H9 (cell line): ENCODE measurements at regions not wholly inside any gene's neighbourhood (a gene's known extent, or its start where the extent isn't known, plus 50 kb on each side); places are given as distances from the start of the nearest gene placed in this dataset.
A peak's percentile ranks its signal among the peaks of the same experiment; 100 is the strongest.
"Not testable (repeated sequence)": the region's sequence is repeated elsewhere in the genome, so short reads cannot be mapped to it uniquely, and the experiment has no call there.

Experiments
- DNase-seq: peaks from one replicate; pipeline ENCODE4 v3.0.0-alpha.2; 2017
- H2AFZ ChIP-seq: one replicate; pipeline ENCODE4 v1.6.1; 2013; ENCODE audit warnings: mild to moderate bottlenecking, low read length, control low read depth, moderate library complexity
- H2AK5ac ChIP-seq: 2 replicates; pipeline ENCODE4 v1.6.1; 2013; ENCODE audit warnings: low read length, control low read depth, mixed read lengths; ENCODE audit not compliant: insufficient read length
- H2BK120ac ChIP-seq: one replicate; pipeline ENCODE4 v1.6.1; 2013; ENCODE audit warnings: low read depth, mild to moderate bottlenecking, low read length, control low read depth, inconsistent platforms; ENCODE audit not compliant: poor library complexity, severe bottlenecking
- H2BK12ac ChIP-seq: 2 replicates; pipeline ENCODE4 v1.6.1; 2013; ENCODE audit warnings: low read length, control low read depth, mixed read lengths, low read depth; ENCODE audit not compliant: insufficient read length
- H2BK15ac ChIP-seq: 2 replicates; pipeline ENCODE4 v1.6.1; 2013; ENCODE audit warnings: low read depth, low read length, control low read depth
- H2BK20ac ChIP-seq: one replicate; pipeline ENCODE4 v1.6.1; 2013; ENCODE audit warnings: low read depth, mild to moderate bottlenecking, low read length, control low read depth, inconsistent platforms; ENCODE audit not compliant: poor library complexity, severe bottlenecking
- H2BK5ac ChIP-seq: 2 replicates; pipeline ENCODE4 v1.6.1; 2013; ENCODE audit warnings: low read length, control low read depth, mixed read lengths; ENCODE audit not compliant: insufficient read length
- H3K14ac ChIP-seq: 2 replicates; pipeline ENCODE4 v1.6.1; 2013; ENCODE audit warnings: low read length, control low read depth; ENCODE audit not compliant: insufficient read depth
- H3K18ac ChIP-seq: 2 replicates; pipeline ENCODE4 v1.6.1; 2013; ENCODE audit warnings: low read depth, mild to moderate bottlenecking, mixed read lengths, low read length, control low read depth; ENCODE audit not compliant: insufficient read length
- H3K23ac ChIP-seq: 2 replicates; pipeline ENCODE4 v1.6.1; 2013; ENCODE audit warnings: low read length, control low read depth, mixed read lengths, low read depth; ENCODE audit not compliant: insufficient read length
- H3K23me2 ChIP-seq: 2 replicates; pipeline ENCODE4 v1.6.1; 2013; ENCODE audit warnings: low read depth, mild to moderate bottlenecking, mixed read lengths, low read length, control low read depth; ENCODE audit not compliant: insufficient read length, poor library complexity, severe bottlenecking
- H3K27ac ChIP-seq: 2 replicates; pipeline ENCODE4 v1.5.1; 2013; ENCODE audit warnings: low read length, control low read depth, mixed read lengths, low read depth; ENCODE audit not compliant: insufficient read length
- H3K27me3 ChIP-seq: 2 replicates; pipeline ENCODE4 v1.6.1; 2013; ENCODE audit warnings: low read length, control low read depth, inconsistent platforms; ENCODE audit not compliant: insufficient read depth
- H3K4ac ChIP-seq: 2 replicates; pipeline ENCODE4 v1.6.1; 2013; ENCODE audit warnings: low read depth, mild to moderate bottlenecking, control low read depth, inconsistent platforms, low read length, moderate library complexity
- H3K4me1 ChIP-seq: 2 replicates; pipeline ENCODE4 v1.6.1; 2013; ENCODE audit warnings: low read length, control low read depth, inconsistent platforms; ENCODE audit not compliant: insufficient read depth
- H3K4me2 ChIP-seq: 2 replicates; pipeline ENCODE4 v1.6.1; 2013; ENCODE audit warnings: low read length, control low read depth, mixed read lengths; ENCODE audit not compliant: insufficient read length, insufficient read depth
- H3K56ac ChIP-seq: 2 replicates; pipeline ENCODE4 v1.6.1; 2013; ENCODE audit warnings: low read depth, mild to moderate bottlenecking, mixed read lengths, low read length, control low read depth; ENCODE audit not compliant: insufficient read length
- H3K79me1 ChIP-seq: 2 replicates; pipeline ENCODE4 v1.6.1; 2013; ENCODE audit warnings: low read depth, mild to moderate bottlenecking, moderate library complexity, low read length, control low read depth, inconsistent platforms; ENCODE audit not compliant: insufficient read depth, poor library complexity, severe bottlenecking
- H3K79me2 ChIP-seq: 2 replicates; pipeline ENCODE4 v1.6.1; 2013; ENCODE audit warnings: low read length, control low read depth, inconsistent platforms; ENCODE audit not compliant: insufficient read depth
- H3K9ac ChIP-seq: 2 replicates; pipeline ENCODE4 v1.6.1; 2013; ENCODE audit warnings: low read length, control low read depth, mixed read lengths; ENCODE audit not compliant: insufficient read length; ENCODE audit errors: extremely low read depth
- H3K9me3 ChIP-seq: one replicate; pipeline ENCODE4 v1.6.1; 2013; ENCODE audit warnings: low read depth, low read length, inconsistent platforms; ENCODE audit not compliant: control insufficient read depth
- H3T11ph ChIP-seq: one replicate; pipeline ENCODE4 v1.6.1; 2013; ENCODE audit warnings: mild to moderate bottlenecking, low read length, control low read depth, inconsistent platforms
- H4K20me1 ChIP-seq: one replicate; pipeline ENCODE4 v1.6.1; 2013; ENCODE audit not compliant: control insufficient read depth, insufficient read length, insufficient read depth
- H4K5ac ChIP-seq: 2 replicates; pipeline ENCODE4 v1.6.1; 2013; ENCODE audit warnings: low read depth, mild to moderate bottlenecking, mixed read lengths, low read length, control low read depth; ENCODE audit not compliant: insufficient read length
- H4K8ac ChIP-seq: replicated peaks from 2 replicates; pipeline ENCODE4 v1.6.1; 2013; ENCODE audit warnings: low read length, control low read depth, mixed read lengths, low read depth; ENCODE audit not compliant: insufficient read length
- H4K91ac ChIP-seq: 2 replicates; pipeline ENCODE4 v1.6.1; 2013; ENCODE audit warnings: low read depth, mild to moderate bottlenecking, moderate library complexity, mixed read lengths, low read length, control low read depth; ENCODE audit not compliant: insufficient read length
- H3K27ac Mint-ChIP-seq, 3 experiments: 2 replicates in 2 of 3; 3 replicates in 1 of 3; pipeline ENCODE4 v1.8.0; 2020 to 2021; ENCODE audit warnings: mixed read lengths in 3 of 3, mild to moderate bottlenecking in 1 of 3, moderate library complexity in 1 of 3
- H3K27me3 Mint-ChIP-seq: 2 replicates; pipeline ENCODE4 v1.8.0; 2021; ENCODE audit warnings: low read depth, mild to moderate bottlenecking, moderate library complexity, mixed read lengths
- H3K36me3 Mint-ChIP-seq, 3 experiments: 2 replicates in 2 of 3; 3 replicates in 1 of 3; pipeline ENCODE4 v1.8.0; 2020 to 2021; ENCODE audit warnings: low read depth in 3 of 3, mixed read lengths in 3 of 3; ENCODE audit not compliant: insufficient read depth in 1 of 3
- H3K4me1 Mint-ChIP-seq, 2 experiments: 2 replicates each; pipeline ENCODE4 v1.8.0; 2020; ENCODE audit warnings: mixed read lengths in 2 of 2
- H3K4me3 Mint-ChIP-seq, 2 experiments: 2 replicates in 1 of 2; 3 replicates in 1 of 2; pipeline ENCODE4 v1.8.0; 2020 to 2021; ENCODE audit warnings: mild to moderate bottlenecking in 2 of 2, mixed read lengths in 2 of 2, moderate library complexity in 1 of 2
- H3K9me3 Mint-ChIP-seq, 2 experiments: 2 replicates in 1 of 2; 3 replicates in 1 of 2; pipeline ENCODE4 v1.8.0; 2020; ENCODE audit warnings: mild to moderate bottlenecking in 2 of 2, mixed read lengths in 2 of 2, moderate library complexity in 1 of 2
- WGBS: extraction: QIAGEN DNeasy Blood & Tissue Kit; methylation state at CpG from one replicate; pipeline ENCODE4 v1.1.7; 2013; ENCODE audit warnings: missing lambda C conversion rate, low lambda C conversion rate, mixed read lengths; ENCODE audit not compliant: insufficient read length; ENCODE audit errors: extremely low coverage; 5-methylcytosine and 5-hydroxymethylcytosine counted together
- TF ChIP-seq, protein P1 (sequence below): fragments of 200-600 bp; sonication (generic); conservative IDR thresholded peaks from 3 replicates; pipeline ENCODE4 v1.8.0; 2021; ENCODE audit warnings: antibody characterized with exemption, mild to moderate bottlenecking

DNA sequence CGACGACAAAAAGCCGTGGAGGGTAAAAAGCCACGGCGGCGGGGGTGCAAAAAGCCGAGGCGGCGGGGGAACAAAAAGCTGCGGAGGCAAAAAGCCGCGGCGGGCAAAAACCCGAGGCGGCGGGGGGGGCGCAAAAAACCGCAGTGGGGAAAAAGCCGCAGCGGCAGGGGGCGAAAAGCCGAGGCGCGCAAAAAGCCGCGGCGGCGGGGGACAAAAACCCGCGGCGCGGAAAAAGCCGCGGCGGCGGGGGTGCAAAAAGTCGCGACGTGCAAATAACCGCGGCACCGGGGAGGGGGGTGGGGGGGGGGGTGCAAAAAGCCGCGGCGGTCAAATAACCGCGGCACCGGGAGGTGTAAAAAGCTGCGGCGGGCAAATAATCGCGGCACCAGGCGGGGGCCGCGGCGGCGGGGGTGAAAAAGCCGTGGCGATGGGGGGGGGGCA, 511.5 kb downstream of the FOXD4L5 start:
- no peak overlapping the region; a peak in 1 of 5 replicates for H3K4me3 Mint-ChIP-seq
- no peak overlapping the region for H3K4me2 ChIP-seq

DNA sequence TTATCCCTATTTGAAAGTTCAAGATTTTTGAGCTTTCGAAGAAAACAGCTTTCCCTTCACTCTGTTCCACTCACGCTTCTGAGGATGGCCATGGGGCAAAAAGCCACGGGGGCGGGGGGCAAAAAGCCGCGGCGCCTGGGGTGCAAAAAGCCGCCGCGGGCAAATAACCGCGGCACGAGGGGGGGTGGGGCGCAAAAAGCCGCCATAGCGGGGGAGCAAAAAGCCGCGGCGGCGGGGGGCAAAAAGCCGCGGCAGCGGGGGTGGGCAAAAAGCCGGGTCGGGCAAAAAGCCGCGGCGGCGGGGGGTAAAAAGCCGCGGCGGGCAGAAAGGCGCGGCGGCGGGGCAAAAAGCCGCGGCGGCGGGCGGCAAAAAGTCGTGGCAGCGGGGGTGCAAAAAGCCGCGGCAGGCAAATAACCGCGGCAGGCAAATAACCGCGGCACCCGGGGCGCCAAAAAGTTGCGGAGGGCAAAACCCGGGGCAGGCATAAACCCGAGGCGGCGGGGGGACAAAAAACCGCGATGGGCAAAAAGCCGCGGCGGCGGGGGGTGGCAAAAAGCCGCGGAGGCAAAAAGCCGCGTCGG, 512.2 kb downstream of the FOXD4L5 start:
- H3K27me3 ChIP-seq, H4K8ac ChIP-seq, H3K9ac ChIP-seq: not testable (repeated sequence)

More for the DNA sequence above, 511.5 kb downstream of the FOXD4L5 start:
- Histone ChIP-seq H3K9me3 (no peaks in the 10 kb centered on the region), H2AFZ (no peak overlapping the region), H3K79me1 (no peaks in the 10 kb centered on the region), H3K9ac (no peak overlapping the region), H4K91ac (no peak overlapping the region), H3K18ac (no peak overlapping the region), H4K5ac (no peak overlapping the region), H4K20me1 (no peaks in the 10 kb centered on the region), H3K56ac (no peak overlapping the region), H3K4me1 (no peaks in the 10 kb centered on the region), H2BK5ac (no peak overlapping the region), H2BK120ac (no peak overlapping the region), H2BK15ac (no peak overlapping the region), H4K8ac (no peak overlapping the region), H3K23me2 (no peaks in the 10 kb centered on the region), H3K23ac (no peak overlapping the region), H3K14ac (no peak overlapping the region), H2BK12ac (no peak overlapping the region), H3K27me3 (no peaks in the 10 kb centered on the region; the same call in 1 of the 2 replicates), H3T11ph (no peak overlapping the region), H2AK5ac (no peak overlapping the region), H3K79me2 (no peaks in the 10 kb centered on the region), H2BK20ac (no peak overlapping the region), H3K4ac (no peak overlapping the region), H3K27ac (no peak overlapping the region)
- no CpG with 5 or more reads among the region's 59 CpGs for WGBS
- Mint-ChIP-seq H3K36me3 (no peaks in the 10 kb centered on the region), H3K27me3 (peaks cover 43% of the 10 kb centered on the region), H3K4me1 (no peaks in the 10 kb centered on the region), H3K9me3 (peaks cover under 1% of the 10 kb centered on the region in 2 experiments; a peak in 3 of 5 replicates), H3K27ac (no peak overlapping the region)
- DNase-seq, result peak; percentile 7
- TF ChIP-seq, protein P1, sequence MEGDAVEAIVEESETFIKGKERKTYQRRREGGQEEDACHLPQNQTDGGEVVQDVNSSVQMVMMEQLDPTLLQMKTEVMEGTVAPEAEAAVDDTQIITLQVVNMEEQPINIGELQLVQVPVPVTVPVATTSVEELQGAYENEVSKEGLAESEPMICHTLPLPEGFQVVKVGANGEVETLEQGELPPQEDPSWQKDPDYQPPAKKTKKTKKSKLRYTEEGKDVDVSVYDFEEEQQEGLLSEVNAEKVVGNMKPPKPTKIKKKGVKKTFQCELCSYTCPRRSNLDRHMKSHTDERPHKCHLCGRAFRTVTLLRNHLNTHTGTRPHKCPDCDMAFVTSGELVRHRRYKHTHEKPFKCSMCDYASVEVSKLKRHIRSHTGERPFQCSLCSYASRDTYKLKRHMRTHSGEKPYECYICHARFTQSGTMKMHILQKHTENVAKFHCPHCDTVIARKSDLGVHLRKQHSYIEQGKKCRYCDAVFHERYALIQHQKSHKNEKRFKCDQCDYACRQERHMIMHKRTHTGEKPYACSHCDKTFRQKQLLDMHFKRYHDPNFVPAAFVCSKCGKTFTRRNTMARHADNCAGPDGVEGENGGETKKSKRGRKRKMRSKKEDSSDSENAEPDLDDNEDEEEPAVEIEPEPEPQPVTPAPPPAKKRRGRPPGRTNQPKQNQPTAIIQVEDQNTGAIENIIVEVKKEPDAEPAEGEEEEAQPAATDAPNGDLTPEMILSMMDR, result no peak

More for the DNA sequence above, 512.2 kb downstream of the FOXD4L5 start:
- H4K91ac ChIP-seq, H3K9me3 ChIP-seq, H3K4me2 ChIP-seq, H3K4me1 ChIP-seq, H3K36me3 Mint-ChIP-seq, H3K27ac ChIP-seq, H3K9me3 Mint-ChIP-seq, H2BK12ac ChIP-seq, H2BK120ac ChIP-seq, H2AK5ac ChIP-seq, H3K79me2 ChIP-seq, H2BK20ac ChIP-seq, DNase-seq, H3T11ph ChIP-seq, H3K4me1 Mint-ChIP-seq, H4K20me1 ChIP-seq, H3K56ac ChIP-seq, H3K18ac ChIP-seq, H3K14ac ChIP-seq, H2BK5ac ChIP-seq, H3K23ac ChIP-seq, H4K5ac ChIP-seq, H2AFZ ChIP-seq, H3K4ac ChIP-seq, H3K23me2 ChIP-seq, H2BK15ac ChIP-seq, H3K79me1 ChIP-seq, H3K27ac Mint-ChIP-seq: not testable (repeated sequence)
- peaks cover 42% of the 10 kb centered on the region for H3K27me3 Mint-ChIP-seq
- H3K4me3 Mint-ChIP-seq, result peak overlapping the region; percentile 24 to 32; a peak in 2 of 5 replicates
- WGBS, result no CpG with 5 or more reads among the region's 67 CpGs
